GM23338 (cell line): ENCODE measurements at regions not wholly inside any gene's neighbourhood (a gene's known extent, or its start where the extent isn't known, plus 50 kb on each side); places are given as distances from the start of the nearest gene placed in this dataset.

Experiments used
- TF ChIP-seq, protein P1 (sequence below), 2 experiments: fragments of 200-600 bp in 1 of 2; sonication (generic) in 1 of 2; conservative IDR thresholded peaks; 2 replicates each; pipeline versions ENCODE4 v1.5.1 to v1.6.1; 2016 to 2017; ENCODE audit warnings: antibody characterized with exemption in 2 of 2, low read depth in 2 of 2, mild to moderate bottlenecking in 2 of 2, moderate library complexity in 1 of 2
- TF ChIP-seq, protein P2 (sequence below): IDR thresholded peaks from one replicate; pipeline ENCODE4 v1.6.1; 2018; ENCODE audit warnings: antibody characterized with exemption; ENCODE audit not compliant: unreplicated experiment

DNA sequence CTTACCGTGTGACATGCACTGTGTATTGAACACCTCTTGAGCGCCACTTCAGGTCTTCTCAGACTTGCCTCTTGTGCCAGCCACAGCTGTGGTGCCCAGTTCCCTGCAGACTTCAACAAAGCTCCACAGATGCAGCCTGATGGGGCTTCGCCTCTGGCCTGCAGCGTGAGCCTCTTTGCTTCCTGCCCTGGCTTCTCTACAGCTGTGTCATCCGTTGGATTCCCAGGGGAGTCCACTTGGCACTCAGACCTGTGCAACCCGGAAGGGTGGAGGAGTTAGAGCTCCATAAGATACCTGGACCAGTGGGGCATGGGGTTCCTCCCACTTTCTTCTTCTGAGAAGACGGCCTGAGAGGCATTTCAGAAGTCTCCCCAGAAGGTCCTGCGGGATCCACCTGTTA lies 57.7 kb upstream of the BNIP2 start:
- TF ChIP-seq, protein P1, sequence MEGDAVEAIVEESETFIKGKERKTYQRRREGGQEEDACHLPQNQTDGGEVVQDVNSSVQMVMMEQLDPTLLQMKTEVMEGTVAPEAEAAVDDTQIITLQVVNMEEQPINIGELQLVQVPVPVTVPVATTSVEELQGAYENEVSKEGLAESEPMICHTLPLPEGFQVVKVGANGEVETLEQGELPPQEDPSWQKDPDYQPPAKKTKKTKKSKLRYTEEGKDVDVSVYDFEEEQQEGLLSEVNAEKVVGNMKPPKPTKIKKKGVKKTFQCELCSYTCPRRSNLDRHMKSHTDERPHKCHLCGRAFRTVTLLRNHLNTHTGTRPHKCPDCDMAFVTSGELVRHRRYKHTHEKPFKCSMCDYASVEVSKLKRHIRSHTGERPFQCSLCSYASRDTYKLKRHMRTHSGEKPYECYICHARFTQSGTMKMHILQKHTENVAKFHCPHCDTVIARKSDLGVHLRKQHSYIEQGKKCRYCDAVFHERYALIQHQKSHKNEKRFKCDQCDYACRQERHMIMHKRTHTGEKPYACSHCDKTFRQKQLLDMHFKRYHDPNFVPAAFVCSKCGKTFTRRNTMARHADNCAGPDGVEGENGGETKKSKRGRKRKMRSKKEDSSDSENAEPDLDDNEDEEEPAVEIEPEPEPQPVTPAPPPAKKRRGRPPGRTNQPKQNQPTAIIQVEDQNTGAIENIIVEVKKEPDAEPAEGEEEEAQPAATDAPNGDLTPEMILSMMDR (conservative IDR thresholded peaks at IDR 0.05; ENCODE audit: low read depth in 2 of 2): no peak
- TF ChIP-seq, protein P2, sequence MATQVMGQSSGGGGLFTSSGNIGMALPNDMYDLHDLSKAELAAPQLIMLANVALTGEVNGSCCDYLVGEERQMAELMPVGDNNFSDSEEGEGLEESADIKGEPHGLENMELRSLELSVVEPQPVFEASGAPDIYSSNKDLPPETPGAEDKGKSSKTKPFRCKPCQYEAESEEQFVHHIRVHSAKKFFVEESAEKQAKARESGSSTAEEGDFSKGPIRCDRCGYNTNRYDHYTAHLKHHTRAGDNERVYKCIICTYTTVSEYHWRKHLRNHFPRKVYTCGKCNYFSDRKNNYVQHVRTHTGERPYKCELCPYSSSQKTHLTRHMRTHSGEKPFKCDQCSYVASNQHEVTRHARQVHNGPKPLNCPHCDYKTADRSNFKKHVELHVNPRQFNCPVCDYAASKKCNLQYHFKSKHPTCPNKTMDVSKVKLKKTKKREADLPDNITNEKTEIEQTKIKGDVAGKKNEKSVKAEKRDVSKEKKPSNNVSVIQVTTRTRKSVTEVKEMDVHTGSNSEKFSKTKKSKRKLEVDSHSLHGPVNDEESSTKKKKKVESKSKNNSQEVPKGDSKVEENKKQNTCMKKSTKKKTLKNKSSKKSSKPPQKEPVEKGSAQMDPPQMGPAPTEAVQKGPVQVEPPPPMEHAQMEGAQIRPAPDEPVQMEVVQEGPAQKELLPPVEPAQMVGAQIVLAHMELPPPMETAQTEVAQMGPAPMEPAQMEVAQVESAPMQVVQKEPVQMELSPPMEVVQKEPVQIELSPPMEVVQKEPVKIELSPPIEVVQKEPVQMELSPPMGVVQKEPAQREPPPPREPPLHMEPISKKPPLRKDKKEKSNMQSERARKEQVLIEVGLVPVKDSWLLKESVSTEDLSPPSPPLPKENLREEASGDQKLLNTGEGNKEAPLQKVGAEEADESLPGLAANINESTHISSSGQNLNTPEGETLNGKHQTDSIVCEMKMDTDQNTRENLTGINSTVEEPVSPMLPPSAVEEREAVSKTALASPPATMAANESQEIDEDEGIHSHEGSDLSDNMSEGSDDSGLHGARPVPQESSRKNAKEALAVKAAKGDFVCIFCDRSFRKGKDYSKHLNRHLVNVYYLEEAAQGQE: no peak
